NCI-H526 (cell line): ENCODE measurements at regions not wholly inside any gene's neighbourhood (a gene's known extent, or its start where the extent isn't known, plus 50 kb on each side); places are given as distances from the start of the nearest gene placed in this dataset.
A peak's percentile ranks its signal among the peaks of the same experiment; 100 is the strongest.
"Not testable (repeated sequence)": the region's sequence is repeated elsewhere in the genome, so short reads cannot be mapped to it uniquely, and the experiment has no call there.

Experiments
- DNase-seq, 2 experiments: peaks; one replicate each; lab custom pipeline; 2025; lab: John Stamatoyannopoulos, UW

DNA sequence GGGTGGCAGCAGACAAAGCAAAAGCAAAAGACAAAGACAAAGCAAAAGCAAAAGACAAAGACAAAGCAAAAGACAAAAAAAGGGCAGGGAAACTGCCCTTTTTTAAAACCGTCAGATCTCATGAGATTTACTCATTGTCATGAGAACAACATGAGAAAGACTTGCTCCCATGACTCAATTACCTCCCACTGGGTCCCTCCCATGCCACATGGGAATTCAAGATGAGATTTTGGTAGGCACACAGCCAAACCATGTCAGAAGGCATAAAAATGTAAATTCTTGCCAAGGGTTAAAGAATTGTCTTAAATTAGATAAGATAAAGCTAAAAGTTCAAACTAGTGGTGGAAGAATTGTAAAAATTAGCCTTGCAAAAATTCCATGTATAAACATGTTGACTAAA, 419.7 kb downstream of the TRAM1L1 start:
- DNase-seq = no peak

DNA sequence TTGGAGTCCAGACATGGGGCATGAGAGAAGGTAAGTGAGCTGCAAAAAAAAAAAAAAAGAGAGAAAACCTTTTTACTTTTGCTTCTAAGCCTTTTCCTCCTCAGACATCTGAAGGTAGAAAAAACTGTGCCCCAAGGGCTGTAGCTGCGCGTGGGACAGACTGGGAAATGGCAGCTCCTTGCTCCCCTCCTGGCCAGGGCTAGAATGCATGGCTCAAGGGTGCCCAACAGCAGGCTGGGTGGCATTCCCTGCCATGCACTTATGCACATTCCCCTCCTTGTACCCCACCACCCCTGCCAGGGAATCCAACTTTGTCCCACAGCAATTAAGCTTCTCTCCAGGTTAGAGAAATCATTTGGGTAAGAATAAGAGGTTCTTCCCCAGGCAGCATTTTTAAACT, 421.2 kb downstream of the TRAM1L1 start:
- DNase-seq = no peak

DNA sequence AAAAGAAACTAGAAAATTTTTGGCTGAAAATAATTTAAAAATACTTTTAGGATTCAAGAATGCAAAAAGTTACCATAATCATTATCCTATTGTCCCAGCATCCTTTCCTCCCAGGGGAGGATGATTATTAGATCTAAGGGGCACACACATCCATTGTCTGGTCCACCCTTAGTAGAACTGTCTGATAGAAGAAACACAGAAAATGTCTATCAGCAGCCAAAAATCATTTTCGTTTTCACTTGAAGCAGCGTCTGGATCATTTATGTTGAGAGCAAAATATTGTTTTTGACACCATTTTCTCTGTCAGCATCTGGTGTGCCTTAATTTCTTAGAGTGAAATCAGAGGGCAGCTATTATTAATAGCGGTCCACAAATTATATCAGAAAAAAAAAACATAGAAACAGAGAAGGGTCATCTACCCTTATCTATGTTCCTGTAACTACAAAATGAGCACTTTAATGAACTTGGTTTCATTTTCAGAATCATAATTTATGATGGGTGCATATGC, 446.3 kb downstream of the TRAM1L1 start:
- no peak for DNase-seq

DNA sequence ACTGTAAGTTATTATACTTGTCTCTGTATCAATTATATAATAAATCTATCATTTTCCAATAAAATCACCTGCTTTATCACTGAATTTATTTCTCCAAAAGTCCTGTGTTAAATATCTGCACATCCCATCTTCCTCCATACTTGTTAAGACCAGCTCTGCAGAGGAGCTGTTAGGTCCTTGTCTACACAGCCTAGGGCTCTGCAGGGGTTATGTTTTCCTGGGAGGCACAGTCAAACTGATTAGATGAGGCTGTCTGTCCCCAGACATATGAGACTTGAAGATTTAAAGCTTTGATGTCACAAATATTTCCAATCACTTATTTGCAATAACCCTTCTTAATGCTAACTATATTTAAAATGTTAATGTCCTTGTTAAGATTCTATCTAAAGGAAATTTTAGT, 446.8 kb downstream of the TRAM1L1 start:
- DNase-seq = no peak

DNA sequence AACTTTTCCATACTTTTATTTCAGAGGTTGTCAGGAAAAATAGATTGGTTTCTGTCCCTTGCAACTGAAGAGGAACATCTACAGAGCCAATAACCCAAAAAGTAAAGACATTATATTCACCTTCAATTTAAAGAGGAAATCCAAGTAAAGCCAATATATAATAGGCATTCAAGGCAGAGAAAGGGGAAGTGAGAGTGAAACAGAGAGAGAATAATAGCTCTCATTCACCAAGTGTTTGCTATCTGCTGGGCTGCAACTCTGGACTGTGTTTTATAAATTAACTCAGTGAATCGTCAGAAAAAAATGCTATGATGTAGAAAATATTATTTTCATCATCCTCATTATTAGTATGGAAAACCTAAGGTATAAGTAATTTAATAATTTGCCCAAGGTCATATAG, 448.5 kb downstream of the TRAM1L1 start:
- DNase-seq = no peak

DNA sequence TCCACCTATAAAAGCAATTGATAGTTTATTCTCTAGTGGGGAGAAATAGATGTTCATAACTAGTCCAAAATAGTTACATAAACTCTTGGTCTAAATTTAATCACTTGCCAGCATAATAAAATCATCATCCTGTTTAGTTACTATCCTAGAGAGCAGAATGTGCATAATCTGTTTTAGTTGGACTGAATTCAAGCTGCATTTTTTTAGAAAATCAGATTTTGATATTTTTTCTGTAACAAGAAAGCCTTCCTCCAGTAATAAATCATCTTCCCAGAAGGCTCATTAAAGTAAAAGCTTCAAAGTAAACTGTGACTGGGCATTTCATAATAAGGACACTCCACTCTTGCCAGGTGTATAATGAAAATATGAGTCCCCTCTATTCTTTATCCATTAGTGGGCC, 453.1 kb downstream of the TRAM1L1 start:
- no peak for DNase-seq

DNA sequence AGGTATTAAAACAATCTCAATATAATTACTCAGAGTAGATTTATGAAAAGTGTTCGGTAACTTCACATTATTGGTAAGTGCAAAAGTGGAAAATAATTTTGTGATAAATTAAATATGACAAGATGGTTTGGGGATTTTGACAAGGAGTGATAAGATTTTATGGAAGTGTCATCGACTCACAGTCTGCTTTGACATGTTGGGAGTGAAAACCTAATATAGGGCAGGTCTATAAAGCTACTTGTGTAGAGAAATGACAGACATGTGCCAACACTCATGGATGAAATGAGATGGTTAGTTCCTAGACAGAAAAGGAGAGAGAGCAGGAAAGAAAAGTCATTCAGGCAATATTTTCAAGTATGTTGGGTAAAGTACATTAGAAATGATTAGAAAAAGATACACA, 456.8 kb downstream of the TRAM1L1 start:
- no peak for DNase-seq

DNA sequence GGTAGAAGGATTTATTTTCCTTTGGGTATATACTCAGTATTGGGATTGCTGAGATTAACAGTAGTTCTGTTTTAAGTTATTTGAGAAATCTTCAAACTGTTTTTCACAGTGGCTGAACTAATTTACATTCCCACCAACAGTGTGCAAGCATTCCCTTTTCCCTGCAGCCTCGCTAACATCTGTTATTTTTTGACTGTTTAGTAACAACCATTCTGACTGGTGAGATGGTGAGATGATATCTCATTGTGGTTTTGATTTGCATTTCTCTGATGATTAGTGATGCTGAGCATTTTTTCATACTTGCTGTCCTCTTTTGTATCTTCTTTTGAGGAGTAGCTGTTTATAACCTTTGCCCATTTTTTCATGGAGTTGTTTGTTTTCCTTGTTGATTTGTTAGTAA, 457.8 kb downstream of the TRAM1L1 start:
- peak; percentile 57 to 65 for DNase-seq

DNA sequence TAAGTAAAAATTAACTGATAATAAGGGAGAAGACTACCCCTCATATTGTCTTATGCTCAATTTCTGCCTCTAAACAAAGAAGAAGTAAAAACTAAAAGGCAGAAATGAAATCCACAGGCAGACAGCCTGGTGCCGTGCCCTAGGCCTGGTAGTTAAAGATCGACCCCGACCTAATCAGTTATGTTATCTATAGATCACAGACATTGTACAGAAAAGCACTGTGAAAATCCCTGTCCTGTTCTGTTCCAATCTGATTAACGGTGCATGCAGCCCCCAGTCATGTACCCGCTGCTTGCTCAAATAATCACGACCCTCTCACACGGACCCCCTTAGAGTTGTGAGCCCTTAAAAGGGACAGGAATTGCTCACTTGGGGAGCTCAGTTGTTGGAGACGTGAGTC, 465.9 kb downstream of the TRAM1L1 start:
- not testable (repeated sequence) for DNase-seq

DNA sequence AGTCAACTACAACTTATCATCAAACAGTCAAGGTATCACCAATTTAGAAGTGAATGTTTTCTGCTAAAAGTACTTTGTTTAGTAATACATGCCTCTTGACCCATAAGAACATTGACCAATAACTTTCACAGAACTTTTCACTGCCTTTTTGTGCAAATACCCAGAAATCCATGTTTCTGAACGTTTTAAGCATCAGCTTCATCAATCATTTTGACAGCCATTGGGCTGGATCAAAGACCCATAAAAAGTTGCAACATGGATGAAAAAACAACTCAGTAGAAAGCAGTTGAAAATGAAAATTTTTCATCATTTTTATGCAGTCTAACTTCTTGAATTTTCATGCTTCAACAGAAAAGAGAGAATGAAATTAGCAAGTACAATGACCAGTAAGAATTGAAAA, 466.7 kb downstream of the TRAM1L1 start:
- DNase-seq = no peak

DNA sequence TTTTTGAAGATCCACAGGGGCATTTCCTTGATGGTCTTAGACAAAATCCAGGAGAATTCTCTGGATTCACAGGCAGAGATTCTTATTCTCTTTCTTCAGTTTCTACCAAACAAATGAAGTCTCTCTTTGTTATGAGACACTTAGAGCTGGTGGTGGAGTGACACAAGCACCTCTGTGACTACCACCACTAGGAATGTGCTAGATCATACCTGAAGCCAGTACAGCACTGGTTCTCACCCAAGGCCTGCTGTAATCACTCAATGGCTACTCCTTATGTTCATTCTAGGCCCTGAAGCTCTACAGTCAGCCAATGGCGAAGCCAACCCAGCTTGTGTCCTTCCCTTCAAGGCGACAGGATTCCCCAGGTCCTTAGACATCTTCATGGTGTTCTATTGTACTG, 482.3 kb downstream of the TRAM1L1 start:
- no peak for DNase-seq

DNA sequence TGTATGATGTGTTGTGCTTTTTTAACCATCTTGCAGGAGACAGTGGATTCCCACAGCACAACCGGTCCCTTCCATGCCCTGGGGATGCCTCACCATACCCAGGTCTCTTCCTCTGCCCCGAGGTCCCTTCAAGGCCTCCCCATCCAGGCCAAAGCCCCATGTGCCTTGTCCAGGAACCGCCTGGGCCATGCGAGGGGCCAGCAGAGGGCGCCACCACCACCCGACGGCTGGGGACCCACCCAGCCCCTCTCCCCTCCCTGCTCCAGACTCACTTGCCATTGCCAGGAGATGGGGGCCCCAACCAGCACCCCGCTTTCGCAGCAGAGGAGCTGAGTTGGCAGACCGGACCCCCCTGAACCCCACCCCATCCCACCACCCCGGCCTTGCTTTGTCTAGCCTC, 485.5 kb downstream of the TRAM1L1 start:
- DNase-seq = peak in 1 of 2 experiments; percentile 21

DNA sequence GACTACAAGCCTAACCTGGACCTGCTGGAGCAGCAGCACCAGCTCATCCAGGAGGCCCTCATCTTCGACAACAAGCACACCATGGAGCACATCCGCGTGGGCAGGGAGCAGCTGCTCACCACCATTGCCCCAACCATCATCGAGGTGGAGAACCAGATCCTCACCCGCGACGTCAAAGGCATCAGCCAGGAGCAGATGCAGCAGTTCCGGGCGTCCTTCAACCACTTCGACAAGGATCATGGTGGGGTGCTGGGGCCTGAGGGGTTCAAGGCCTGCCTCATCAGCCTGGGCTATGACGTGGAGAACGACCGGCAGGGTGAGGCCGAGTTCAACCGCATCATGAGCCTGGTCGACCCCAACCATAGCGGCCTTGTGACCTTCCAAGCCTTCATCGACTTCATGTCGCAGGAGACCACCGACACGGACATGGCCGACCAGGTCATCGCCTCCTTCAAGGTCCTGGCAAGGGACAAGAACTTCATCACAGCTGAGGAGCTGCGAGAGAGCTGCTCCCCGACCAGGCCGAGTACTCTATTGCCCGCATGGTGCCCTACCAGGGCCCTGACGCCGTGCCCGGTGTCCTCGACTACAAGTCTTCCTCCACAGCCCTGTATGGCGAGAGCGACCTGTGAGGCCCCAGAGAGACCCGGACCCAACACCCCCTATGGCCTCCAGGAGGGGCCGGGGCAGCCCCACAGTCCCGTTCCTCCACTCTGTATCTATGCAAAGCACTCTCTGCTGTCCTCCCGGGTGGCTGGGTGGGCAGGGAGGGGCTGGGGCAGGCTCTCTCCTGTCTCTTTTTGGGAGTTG, 486.2 kb downstream of the TRAM1L1 start:
- no peak for DNase-seq

DNA sequence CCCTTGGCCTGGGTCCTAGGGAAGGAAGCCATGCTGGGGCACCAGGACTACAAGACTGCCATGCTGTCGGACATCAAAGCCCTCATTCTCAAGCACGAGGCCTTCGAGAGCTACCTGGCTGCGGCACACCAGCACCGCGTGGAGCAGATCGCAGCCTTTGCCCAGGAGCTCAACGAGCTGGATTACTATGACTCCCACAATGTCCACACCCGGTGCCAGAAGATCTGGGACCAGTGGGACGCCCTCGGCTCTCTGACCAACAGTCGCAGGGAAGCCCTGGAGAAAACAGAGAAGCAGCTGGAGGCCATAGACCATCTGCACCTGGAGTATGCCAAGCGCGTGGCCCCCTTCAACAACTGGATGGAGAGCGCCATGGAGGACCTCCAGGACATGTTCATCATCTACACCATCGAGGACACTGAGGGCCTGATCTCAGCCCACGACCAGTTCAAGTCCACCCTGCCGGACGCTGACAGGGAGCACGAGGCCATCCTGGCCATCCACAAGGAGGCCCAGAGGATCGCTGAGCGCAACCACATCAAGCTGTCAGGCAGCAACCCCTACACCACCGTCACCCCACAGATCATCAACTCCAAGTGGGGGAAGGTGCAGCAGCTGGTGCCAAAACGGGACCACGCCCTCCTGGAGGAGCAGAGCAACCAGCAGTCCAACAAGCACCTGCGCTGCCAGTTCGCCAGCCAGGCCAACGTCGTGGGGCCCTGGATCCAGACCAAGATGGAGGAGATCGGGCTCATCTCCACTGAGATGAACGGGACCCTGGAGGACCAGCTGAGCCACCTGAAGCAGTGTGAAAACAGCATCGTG, 487.0 kb downstream of the TRAM1L1 start:
- no peak for DNase-seq

DNA sequence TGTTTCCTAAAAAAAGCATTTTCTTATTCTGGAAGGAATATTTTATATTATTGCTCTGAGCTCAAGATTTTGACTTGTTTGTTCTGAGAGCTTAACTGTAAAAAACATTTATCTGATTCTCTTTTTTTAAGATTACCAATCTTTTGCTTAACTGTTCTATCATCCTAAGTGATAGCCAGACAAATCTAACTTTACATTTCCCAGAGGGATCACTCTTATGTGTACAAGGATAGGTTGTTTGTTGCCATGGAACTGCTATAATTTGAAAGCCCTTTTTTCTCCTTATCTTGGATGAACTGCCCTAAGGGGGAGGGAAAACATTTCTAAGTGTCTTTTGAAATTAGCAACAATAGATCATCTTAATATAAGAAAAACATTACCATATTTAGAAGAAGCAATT, 494.7 kb downstream of the TRAM1L1 start:
- no peak for DNase-seq

DNA sequence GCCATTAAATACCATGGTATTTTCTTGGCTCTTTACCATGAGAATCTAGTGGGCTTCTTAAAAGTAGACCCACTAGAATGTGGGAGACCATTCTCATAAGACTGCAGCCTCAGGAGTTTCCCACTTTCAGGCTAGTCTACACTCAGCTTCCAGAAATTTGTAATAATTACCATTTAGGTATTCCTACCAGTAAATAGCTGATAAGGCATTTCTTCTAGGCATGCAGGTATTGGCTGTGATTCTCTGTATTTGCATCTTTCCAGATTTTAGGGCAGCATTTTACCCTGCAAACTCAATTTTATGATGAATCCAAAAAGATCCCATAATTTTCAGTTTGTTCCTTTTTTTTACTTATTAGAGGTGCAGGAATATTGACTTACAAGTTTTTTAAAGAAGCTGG, 496.6 kb downstream of the TRAM1L1 start:
- DNase-seq = no peak

DNA sequence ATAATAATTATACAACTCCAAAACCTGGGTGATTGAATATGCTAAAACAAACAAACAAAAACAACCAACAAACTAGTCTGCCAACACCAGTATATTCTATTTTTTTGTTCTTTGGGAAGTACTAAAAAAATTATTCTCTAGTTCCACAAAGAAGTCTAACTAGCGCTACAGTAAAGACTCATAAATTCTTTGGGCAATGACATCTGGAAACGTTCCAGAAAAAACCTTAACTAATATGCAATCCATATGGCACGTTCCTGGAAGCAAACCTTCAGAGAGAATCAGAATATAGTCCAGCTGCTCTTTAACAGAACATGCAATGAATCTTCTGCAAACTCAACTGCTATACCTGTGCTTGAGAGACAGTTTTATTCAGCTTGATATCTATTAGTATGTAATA, 500.1 kb downstream of the TRAM1L1 start:
- no peak for DNase-seq

DNA sequence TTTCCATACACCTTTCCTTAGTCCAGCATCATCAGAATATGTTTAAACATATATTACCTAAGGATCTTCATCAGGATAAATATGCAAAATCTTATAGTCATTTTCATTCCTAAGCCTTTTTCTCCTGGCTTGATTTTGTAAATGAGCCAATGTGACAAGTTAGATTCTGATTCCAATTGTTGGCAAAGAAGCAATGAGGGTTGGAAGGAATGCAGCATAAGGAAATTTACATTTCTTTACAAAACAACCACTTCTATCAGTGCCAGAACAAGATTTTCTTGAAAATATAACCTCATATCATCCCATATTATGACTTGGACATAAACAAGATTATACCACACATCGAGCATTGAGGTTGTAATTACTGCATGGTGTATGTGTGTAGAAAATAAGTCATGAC, 508.1 kb downstream of the TRAM1L1 start:
- no peak for DNase-seq

DNA sequence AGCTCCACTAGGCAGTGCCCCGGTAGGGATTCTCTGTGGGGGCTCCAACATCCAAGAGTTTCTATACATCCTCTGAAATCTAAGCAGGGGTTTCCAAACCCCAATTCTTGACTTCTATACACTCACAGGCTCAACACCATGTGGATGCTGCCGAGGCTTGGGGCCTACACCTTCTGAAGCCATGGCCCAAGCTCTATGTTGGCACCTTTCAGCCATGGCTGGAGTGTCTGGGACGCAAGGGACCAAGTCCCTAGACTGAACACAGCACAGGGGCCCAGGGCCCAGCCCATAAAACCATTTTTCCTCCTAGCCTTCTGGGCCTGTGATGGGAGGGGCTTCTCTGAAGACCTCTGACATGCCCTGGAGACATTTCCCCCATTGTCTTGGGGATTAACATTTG, 511.8 kb downstream of the TRAM1L1 start:
- no peak for DNase-seq

DNA sequence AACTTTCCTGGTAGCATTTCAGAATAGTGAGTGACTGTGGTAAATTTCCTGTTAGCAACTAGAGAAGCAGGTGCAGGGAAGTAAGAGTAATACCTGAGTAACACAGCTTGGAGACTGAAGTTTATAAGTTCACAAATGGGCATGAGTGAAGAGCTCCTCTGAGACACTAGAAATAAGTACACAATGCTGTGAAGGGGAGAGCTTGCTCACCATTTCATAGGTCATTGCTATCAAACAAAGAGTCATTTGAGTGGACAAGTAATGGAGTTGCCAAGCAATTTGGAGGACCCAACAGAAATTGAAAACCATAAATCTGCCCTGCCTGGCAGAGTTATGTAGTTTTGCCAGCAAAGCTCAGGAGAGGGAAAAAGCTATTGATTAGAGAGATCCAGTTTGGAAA, 523.6 kb downstream of the TRAM1L1 start:
- no peak for DNase-seq

DNA sequence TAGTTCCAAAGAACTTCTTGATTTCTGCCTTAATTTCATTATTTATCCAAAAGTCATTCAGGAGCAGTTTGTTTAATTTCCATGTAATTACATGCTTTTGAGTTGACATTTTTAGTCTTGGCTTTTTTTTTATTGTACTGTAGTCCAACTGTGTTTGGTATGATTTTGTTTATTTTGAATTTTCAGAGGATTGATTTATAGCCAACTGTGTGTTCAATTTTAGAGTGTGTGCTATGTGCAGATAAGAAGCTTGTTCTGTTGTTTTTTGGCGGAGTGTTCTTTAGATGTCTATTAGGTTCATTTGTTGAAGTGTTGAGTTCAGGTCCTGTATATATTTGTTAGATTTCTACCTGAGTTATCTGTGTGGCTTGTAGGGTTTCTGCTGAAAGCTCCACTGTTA, 533.6 kb downstream of the TRAM1L1 start:
- no peak for DNase-seq

DNA sequence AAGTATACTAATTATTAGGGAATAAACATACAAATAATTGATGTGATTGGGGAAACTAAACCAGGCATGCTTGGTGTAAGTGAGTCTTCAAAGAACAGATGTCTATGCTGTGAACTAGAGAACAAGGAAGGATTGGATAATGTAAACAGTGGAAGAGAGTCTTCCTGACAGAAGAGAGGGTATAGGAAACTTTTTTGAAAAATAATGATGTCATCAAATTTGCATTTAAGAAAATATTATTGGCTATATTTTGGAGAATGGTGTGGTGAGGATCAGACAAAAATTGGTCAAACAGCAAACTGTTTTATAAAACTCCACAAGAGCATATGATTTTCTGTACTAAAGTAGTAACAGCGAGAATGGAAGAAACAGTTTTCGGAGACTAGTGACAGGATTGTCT, 537.7 kb downstream of the TRAM1L1 start:
- DNase-seq = no peak

DNA sequence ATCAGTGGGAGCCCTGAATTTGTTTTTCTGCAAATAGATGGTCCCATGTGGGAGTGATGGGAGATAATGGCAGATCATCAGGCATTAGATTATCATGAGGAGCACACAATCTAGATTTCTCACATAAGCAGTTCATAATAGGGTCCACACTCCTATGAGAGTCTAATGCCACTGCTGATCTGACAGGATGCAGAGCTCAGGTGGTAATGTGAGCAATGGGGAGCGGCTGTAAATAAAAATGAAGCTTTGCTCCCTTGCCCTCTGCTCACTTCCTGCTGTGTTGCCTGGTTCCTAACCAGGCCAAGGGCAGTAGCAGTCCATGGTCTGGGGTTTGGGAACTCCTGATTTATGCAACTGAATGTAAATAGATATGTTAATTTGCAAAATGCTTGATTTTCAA, 538.6 kb downstream of the TRAM1L1 start:
- no peak for DNase-seq
